Occipital lobe (tissue), 1 donor: ENCODE measurements at regions not wholly inside any gene's neighbourhood (a gene's known extent, or its start where the extent isn't known, plus 50 kb on each side); places are given as distances from the start of the nearest gene placed in this dataset.
"Not testable (repeated sequence)": the region's sequence is repeated elsewhere in the genome, so short reads cannot be mapped to it uniquely, and the experiment has no call there.

Experiments
- DNase-seq: peaks from one replicate; lab custom pipeline; 2025; lab: John Stamatoyannopoulos, UW

- no peak for DNase-seq
Measured at GRCh38 chr17:56000411-56000810, 152.9 kb upstream of the ANKFN1 start.

DNA sequence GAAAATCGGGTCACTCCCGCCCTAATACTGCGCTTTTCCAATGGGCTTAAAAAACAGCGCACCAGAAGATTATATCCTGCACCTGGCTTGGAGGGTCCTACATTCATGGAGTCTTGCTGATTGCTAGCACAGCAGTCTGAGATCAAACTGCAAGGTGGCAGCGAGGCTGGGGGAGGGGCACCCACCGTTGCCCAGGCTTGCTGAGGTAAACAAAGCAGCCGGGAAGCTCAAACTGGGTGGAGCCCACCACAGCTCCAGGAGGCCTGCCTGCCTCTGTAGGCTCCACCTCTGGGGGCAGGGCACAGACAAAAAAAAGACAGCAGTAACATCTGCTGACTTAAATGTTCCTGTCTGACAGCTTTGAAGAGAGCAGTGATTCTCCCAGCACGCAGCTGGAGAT, 150.6 kb upstream of the ANKFN1 start:
- not testable (repeated sequence) for DNase-seq

- DNase-seq, result no peak
Measured at GRCh38 chr17:56009795-56010651, 143.3 kb upstream of the ANKFN1 start.

- DNase-seq, result no peak
Measured at GRCh38 chr17:56011406-56012131, 141.7 kb upstream of the ANKFN1 start.

- DNase-seq, result no peak
Measured at GRCh38 chr17:56018211-56018610, 135.1 kb upstream of the ANKFN1 start.

DNA sequence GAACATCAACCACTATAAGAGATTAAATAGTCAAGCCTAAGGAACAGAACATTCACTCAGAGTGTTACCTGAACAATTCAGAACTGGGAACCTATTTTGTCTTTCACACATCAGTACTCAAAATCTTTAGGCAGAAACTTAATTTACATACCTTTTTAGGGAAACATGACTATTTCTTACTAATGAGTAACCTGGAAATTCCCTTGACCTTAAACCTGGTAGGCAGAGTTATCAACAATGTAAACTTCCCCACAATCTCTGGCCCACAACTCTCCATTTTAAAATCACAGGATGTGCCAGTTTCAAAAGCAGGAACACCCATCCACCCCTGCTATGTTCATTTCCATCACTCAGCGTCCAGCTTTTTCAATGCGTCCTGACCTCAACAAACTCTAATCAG, 132.9 kb upstream of the ANKFN1 start:
- no peak for DNase-seq

GRCh38 chr17:56021681-56022190, 131.5 kb upstream of the ANKFN1 start:
- no peak for DNase-seq

DNA sequence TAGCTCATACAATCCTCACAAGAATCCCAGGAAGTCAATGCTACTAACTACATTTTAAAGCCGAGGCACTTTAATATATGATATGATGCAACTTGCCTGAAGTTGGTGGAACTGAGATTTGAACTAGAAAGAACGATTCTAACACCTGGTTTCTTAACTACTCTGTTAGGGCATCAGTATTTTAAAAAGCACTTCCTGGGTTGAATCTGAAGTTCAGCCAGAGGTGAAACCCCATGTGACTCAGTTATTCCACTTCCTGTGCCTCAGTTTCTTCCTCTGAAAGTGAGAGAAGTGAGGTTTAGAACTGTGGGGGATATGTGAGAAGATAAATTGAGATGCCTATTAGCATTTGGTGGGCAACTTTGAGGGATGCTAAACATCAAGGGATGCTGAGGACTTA, 129.4 kb upstream of the ANKFN1 start:
- no peak for DNase-seq

DNA sequence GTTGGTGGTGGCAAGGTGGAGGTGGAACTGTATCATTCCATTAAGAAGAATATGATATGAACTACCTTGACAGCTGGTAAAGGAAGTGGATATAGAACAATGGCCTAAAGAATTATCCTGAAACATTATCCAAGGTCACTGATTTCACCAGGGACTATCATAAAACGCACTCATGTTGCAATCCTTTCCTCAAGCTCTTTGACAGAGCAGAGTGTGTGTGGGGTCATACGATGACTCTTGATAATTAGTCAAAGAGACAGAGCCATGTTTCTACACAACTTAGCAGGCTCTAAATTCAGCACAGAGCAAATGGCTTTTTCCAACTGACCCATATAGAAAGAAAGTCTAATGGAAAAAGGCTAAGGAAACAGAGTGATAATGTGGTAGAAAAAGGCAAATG, 126.4 kb upstream of the ANKFN1 start:
- DNase-seq, result no peak

- DNase-seq, result no peak
Measured at GRCh38 chr17:56028837-56029236, 124.4 kb upstream of the ANKFN1 start.

- DNase-seq, result no peak
Measured at GRCh38 chr17:56030009-56030624, 123.2 kb upstream of the ANKFN1 start.

DNA sequence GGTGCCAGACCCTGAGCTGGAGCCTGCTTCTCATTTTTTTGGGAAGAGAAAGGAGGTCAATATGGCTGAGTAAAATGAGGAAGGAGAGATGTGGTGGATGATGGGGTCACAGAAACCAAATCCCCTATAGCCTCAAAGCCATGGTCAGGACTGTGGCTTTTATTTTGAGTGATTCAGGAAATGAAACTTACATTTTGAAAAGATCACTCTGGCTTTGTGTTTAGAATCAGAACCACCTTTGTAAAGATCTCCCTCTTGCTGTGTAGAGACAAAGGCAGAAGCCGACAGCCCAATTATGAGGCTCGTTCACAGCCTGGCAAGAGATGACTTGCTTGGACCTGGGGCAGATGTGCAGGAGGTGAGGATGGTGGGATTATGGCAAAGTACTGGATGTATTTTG, 121.6 kb upstream of the ANKFN1 start:
- no peak for DNase-seq

DNA sequence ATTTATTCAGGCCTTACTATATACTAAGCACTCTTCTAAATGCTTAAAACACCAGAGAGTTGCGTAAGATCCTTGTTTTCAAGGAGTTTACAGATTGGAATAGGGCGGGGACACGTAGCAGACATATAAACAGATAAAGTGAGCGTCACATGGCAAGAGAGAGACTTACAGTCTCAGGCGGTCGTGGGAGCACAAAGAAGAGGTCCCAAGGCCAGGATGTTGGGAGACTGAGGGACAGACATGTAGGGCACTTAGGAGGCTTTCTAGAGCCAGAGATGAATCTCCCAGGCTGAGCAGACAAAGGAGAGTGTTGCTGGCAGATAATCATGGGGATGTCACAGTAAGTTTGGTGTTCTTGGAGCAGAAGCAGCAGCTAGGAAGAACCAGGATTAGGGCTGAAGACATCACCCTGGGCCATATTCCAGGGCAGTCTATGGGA, 119.1 kb upstream of the ANKFN1 start:
- no peak for DNase-seq

GRCh38 chr17:56038131-56038530, 115.1 kb upstream of the ANKFN1 start:
- DNase-seq, result no peak

DNA sequence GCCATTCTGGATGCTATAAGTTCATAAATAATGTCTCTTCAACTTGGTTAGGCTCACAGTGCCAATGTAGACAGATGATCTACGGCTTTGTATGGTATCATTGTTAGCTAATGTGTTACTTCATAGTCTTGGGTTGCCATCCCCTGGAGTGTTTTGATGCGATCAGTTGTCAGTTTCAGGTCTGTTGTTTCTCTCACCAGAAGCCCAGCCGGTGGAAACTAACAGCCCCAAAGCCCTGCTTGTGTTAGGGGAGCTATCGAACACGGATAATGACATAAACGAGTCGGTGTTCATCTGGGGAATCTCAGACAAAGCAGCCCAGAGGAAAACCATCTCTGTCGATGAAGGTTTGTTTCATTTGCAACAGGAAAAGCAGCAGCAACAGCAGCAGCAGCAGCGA, 107.4 kb upstream of the ANKFN1 start:
- DNase-seq, result no peak

- DNase-seq, result no peak
Measured at GRCh38 chr17:56047331-56047730, 105.9 kb upstream of the ANKFN1 start.

GRCh38 chr17:56057869-56058268, 95.4 kb upstream of the ANKFN1 start:
- DNase-seq, result no peak

DNA sequence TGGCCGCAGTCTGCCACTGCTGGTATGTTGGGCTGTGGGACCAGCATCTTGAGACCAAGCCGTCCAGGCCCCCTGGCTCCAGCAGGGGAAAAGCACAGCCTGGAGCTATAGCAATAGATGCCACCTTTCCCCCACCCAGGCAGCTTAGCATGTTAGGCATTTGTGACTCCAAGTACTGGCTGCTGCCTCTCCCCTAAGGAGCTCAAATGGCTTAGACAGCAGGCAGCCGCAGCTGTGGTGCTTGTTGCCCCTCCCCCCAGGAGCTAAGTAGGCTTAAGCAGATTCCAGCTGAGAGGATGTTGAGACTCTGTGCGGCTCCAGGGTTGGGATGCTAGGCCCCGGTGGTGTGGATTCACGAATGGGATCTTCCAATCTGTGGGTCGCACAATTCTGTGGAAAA, 88.8 kb upstream of the ANKFN1 start:
- DNase-seq, result no peak

DNA sequence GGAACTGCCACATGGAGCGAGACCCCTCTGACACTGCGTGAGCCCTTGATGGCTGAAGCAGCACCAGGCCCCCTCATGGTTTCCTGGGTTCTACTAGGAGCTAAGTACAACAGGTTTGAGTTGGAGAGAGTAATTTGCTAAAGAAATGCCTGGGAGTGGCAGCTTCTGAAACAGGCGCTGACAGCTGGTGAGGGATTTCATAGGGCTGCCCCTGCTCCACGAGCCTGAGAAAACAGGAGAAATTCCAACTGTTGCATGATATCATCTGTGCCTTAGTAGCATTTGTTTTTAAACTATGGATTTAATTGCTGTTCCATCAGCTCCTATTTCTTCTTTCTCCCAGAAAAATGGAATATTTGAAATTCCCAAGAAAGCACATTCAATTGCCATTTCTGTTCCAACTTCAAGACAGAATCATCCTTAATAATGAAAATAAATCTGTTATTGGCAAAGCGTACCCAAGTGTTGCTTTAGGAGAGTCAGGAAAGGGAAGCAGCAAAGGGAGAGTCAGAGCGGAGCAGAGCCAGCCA, 78.8 kb upstream of the ANKFN1 start:
- DNase-seq, result no peak

DNA sequence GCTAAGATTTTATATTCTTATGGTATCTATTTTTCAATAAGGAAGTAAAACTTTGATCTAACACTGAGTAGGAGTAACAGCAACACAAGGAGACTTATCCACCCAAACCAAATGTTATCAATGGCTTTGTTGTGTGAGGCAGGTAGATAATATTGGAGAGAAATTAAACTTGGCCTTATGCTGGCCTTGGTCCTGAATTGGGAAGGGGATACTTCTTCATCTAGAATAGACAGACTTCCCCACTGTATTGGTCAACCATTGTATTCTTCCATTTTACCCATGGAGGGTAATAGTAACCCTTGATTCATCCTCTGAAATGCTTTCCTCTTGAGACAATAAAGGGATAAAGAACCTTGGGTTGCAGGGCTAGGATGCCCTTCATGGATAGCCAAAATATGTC, 76.3 kb upstream of the ANKFN1 start:
- DNase-seq, result no peak

GRCh38 chr17:56083475-56083874, 69.8 kb upstream of the ANKFN1 start:
- DNase-seq, result no peak
